GM12864 (cell line): ENCODE measurements at regions not wholly inside any gene's neighbourhood (a gene's known extent, or its start where the extent isn't known, plus 50 kb on each side); places are given as distances from the start of the nearest gene placed in this dataset.

Source experiments
- DNase-seq: peaks from one replicate; pipeline ENCODE4 v3.0.0-alpha.2; 2011; ENCODE audit warnings: low read depth
- H3K4me3 ChIP-seq: 2 replicates; pipeline ENCODE4 v1.5.1; 2011; ENCODE audit warnings: mild to moderate bottlenecking, low read depth, low read length, control low read depth
- TF ChIP-seq, protein P1 (sequence below): IDR thresholded peaks from 2 replicates; pipeline ENCODE4 v1.5.1; 2011; ENCODE audit warnings: low read depth, mild to moderate bottlenecking, moderate library complexity, low read length, control low read depth, inconsistent platforms; ENCODE audit errors: missing control alignments

DNA sequence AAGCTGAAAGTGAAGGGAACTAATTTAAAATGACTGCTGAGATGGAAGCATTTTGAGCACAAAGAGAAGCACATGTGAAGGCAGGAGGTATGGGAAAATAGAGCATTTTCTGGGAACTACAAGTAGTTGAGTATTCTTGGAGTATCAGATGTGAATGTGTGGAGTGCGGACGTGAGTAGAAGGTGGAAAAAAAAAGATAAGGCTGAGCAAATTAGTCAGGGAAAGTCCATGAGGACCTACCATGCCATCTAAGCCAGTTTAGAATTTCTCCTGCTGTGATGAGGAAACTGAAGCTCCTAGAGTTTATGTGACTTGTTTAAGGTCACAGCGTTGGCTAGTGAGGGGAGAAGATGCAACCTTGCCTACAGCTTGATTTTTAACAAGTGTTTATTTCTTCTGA is 578.1 kb upstream of the MIR17HG start:
- TF ChIP-seq, protein P1, sequence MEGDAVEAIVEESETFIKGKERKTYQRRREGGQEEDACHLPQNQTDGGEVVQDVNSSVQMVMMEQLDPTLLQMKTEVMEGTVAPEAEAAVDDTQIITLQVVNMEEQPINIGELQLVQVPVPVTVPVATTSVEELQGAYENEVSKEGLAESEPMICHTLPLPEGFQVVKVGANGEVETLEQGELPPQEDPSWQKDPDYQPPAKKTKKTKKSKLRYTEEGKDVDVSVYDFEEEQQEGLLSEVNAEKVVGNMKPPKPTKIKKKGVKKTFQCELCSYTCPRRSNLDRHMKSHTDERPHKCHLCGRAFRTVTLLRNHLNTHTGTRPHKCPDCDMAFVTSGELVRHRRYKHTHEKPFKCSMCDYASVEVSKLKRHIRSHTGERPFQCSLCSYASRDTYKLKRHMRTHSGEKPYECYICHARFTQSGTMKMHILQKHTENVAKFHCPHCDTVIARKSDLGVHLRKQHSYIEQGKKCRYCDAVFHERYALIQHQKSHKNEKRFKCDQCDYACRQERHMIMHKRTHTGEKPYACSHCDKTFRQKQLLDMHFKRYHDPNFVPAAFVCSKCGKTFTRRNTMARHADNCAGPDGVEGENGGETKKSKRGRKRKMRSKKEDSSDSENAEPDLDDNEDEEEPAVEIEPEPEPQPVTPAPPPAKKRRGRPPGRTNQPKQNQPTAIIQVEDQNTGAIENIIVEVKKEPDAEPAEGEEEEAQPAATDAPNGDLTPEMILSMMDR: no peak
- H3K4me3 ChIP-seq: no peak overlapping the region
- no peak for DNase-seq

DNA sequence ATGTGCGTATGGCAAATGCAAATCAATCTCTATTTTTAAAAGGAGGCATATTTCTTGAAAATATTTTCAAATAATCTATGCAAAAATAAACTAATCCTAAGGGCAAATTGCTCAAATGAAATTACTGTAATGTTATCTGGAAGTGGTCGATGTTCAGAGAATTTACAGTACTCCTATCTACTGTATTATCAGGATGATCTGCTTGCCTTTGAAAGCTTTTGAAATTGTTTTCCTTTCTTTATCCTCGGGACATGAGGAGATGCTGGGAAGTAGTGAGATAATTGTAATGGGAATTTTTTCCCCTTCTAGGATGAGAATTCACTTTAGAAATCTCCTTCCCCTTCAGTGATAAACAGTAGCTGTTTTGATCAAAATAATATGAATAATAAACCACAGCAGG is 577.2 kb upstream of the MIR17HG start:
- TF ChIP-seq, protein P1: no peak
- DNase-seq: no peak
- H3K4me3 ChIP-seq: no peak overlapping the region

DNA sequence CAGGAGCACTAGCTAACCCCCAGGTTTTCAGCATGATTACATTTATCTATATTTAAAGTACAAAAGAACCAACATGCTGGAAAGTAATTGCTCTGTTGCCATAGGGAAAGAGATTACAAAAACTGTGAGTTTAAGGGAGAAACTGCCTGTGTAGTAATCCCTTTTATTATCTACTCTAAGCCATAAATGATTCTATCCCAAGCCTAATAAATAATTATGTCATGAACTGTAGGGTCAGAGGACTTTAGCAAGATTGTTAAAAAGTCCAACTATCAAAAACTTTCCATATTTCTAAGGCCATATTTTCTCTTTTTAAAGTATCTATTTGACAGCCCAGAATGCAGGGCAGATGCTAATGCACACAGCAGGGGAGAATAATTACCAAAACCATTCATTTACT is 573.8 kb upstream of the MIR17HG start:
- DNase-seq: no peak
- TF ChIP-seq, protein P1: no peak
- no peak overlapping the region for H3K4me3 ChIP-seq

DNA sequence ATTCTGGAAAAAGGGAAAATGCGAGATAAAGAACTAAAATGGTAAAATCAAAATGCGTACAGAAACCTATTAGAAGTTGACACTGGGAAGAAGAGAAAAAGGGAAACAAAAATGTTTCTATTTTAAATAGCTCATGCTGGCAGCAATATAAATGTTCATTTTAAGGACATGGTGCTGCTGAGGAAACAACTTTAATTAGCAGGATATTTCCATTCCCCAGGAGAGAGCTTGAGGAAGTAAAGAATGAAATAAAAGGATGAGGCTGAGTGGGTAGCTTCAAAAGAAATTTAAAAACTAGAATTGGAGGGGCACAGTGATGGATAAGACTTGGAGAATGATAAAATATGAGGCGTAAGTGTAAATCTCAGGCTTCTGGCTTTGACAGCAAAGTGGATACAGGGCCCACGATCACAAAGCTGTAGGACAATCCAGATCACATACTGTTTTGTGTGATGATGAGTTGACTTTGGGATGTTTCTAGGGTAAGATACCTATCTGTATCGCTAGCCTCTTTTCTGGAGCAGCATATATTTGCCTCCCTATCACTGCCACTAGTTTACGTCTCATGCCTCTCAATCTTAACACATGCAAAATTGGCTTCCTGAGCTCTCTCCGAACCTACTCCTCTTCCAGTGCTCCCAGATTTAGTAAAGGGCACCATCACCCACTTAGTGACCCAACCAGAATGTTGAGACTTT is 571.3 kb upstream of the MIR17HG start:
- no peak overlapping the region for H3K4me3 ChIP-seq
- TF ChIP-seq, protein P1: no peak
- no peak for DNase-seq

DNA sequence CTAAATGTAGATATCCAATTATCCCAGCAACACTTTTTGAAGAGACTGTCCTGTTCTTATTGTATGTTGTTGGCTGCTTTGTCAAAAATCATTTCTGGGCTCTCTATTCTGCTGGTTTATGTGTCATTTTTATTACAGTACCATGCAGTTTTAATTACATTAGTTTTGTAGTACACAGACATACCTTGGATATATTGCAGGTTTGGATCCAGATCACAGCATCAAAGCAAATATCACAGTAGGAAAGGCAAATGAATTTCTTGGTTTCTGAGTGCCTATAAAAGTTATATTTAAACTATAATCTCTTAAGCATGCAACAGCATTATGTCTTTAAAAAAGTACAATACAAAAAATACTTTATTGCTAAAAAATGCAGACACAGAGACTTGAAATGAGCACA is 564.2 kb upstream of the MIR17HG start:
- DNase-seq: no peak
- TF ChIP-seq, protein P1: no peak
- no peak overlapping the region for H3K4me3 ChIP-seq

DNA sequence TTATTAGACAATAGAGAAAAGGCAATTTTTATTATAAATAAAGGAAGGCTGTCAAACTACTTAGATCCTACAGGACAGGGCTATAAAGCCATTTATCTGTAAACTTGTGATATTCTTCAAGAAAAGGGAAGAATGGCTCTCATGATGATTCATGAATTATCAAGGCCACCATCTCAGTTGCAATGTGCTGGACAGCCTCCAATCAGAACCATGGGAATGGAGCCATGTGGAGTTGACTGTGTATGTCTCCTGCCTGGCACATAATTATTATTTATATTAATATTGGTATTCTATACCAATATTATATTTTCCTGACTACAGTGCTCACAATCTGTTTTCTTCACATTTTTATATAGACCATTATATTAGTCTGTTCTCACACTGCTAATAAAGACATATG is 560.5 kb upstream of the MIR17HG start:
- TF ChIP-seq, protein P1: no peak
- no peak overlapping the region for H3K4me3 ChIP-seq
- no peak for DNase-seq

DNA sequence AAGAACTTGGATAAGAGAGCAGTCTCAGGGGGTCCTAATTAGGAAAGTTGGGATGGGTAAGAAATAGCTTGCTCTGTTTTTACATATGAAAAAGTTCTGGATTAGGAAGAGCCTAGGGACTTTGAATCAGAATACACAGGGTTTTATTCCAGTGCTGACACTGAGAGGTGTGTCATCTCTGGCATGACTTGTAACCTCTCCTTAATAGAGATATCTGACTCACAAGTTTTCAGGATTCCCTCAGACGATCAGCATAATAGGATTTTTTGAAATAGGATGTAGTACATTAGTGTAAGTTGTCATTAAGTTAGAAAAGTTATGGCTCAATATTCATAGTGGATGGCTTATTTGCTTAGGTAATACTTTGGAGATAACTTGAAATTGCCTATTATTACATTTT is 555.2 kb upstream of the MIR17HG start:
- H3K4me3 ChIP-seq: no peak overlapping the region
- TF ChIP-seq, protein P1: no peak
- no peak for DNase-seq
